ENCODE measurements at regions not wholly inside any gene's neighbourhood (a gene's known extent, or its start where the extent isn't known, plus 50 kb on each side); places are given as distances from the start of the nearest gene placed in this dataset.

DNA sequence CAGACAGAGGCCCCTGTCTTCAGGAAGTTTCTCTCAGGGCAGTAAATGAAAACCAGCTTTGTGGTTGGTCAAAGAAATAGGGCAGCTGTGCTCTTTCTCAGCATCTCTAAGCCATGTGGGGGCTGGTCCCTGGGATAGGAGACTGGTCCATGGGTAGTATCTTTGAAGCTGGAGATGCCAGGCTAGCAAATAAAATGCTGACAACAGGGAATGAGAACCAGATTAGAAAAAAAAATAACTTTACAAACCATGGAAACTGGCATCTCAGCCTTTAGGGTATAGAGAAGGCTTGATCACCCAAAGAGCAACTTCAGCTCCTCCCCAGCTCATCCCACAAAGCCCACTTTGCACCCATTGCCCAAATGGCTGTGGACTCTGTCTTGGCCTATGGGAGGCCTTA, 138.1 kb downstream of the TTC32 start:
- Mint-ChIP-seq H3K36me3 (ENCODE audit: low read depth) (no peaks in the 10 kb centered on the region), H3K27ac (no peak overlapping the region), H3K9me3 (no peaks in the 10 kb centered on the region), H3K4me3 (ENCODE audit: low read depth) (no peak overlapping the region), H3K4me1 (ENCODE audit: low read depth) (no peaks in the 10 kb centered on the region), H3K27me3 (ENCODE audit: low read depth) (peaks cover 6% of the 10 kb centered on the region)
- no peak for DNase-seq (ENCODE audit: low spot score)
- intact Hi-C loops (cut with micrococcal nuclease), result no loop called here

DNA sequence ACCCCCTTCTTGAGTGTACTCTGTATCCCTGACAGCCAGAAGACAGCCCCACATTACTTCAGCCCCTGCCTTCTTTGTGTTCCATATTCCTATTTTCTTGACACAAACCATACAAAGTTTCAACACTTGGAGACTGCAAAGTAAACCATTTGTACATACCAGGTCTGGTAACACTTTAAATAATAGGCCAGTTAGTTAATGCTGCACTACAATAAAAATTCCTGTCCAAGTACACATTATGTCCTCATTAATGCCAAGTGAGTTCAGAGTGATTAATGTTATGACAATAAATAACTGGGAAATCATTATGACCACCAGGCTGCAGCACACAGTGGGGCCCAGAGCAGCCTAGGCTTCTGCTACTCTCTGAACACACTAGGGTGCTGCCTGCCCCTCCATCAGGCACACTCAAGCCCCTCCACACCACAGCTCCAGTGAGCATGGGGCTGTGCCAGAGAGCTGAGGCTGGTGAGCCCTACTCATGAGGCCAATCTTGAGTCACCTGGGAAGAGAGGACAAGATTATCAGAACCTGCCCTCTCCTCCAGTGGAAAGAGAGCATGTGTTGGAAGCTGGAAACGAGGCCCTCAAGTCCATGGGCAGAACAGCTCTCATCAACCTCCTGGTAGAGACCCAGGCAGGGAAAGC, 138.7 kb downstream of the TTC32 start:
- no peak for DNase-seq (ENCODE audit: low spot score)
- intact Hi-C loops (cut with micrococcal nuclease), result no loop called here

DNA sequence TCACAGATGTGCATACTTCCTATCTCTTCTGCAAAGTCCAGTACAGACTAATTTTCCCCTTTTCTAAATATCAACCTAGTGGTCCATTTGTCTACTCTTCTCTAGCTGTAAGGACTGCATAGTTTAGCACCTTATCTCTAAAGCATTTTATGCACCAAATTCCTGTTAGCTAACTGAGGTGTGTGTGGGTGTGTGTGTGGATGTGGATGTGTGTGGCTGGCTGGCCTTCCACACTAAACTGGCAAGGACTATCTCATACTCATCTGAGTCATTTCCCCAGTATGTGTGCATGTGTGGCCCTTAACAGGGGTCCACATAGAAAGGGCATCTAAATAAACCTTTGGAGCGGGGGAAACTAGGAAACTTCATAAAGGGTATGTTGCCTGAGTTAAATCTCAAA, 139.6 kb downstream of the TTC32 start:
- no peaks in the 10 kb centered on the region for H3K27me3 Mint-ChIP-seq (ENCODE audit: low read depth)
- no peak overlapping the region for H3K4me3 Mint-ChIP-seq (ENCODE audit: low read depth)
- intact Hi-C loops (cut with micrococcal nuclease), result no loop called here
- H3K4me1 Mint-ChIP-seq (ENCODE audit: low read depth), result no peaks in the 10 kb centered on the region
- DNase-seq (ENCODE audit: low spot score), result no peak
- H3K36me3 Mint-ChIP-seq (ENCODE audit: low read depth), result no peaks in the 10 kb centered on the region
- H3K9me3 Mint-ChIP-seq, result no peaks in the 10 kb centered on the region
- H3K27ac Mint-ChIP-seq, result no peak overlapping the region

More for the DNA sequence above, 138.7 kb downstream of the TTC32 start:
- Mint-ChIP-seq H3K9me3 (no peaks in the 10 kb centered on the region), H3K27me3 (ENCODE audit: low read depth) (peaks cover 6% of the 10 kb centered on the region), H3K36me3 (ENCODE audit: low read depth) (no peaks in the 10 kb centered on the region), H3K4me1 (ENCODE audit: low read depth) (no peaks in the 10 kb centered on the region), H3K27ac (no peak overlapping the region), H3K4me3 (ENCODE audit: low read depth) (no peak overlapping the region)

DNA sequence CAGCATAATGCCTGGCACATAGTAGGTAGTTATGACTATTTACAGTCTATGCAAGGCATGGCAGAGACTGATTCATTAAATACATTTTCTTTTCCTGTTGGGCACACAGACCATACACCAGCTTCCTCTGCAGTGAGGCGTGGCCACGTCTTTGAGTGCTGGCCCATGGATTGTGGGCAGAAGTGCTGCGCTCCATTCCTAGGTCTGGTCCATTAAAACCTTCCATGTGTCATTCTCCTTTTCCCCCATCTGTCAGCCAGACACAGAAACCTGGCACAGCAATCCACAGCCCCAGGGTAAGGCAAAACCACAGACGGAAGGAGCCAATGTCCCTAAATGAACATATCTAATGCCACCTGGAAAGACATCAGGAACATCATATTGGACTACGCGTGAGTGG, 141.9 kb downstream of the TTC32 start:
- intact Hi-C loops (cut with micrococcal nuclease), result no loop called here
- H3K27ac Mint-ChIP-seq, result no peak overlapping the region
- H3K27me3 Mint-ChIP-seq (ENCODE audit: low read depth), result no peaks in the 10 kb centered on the region

DNA sequence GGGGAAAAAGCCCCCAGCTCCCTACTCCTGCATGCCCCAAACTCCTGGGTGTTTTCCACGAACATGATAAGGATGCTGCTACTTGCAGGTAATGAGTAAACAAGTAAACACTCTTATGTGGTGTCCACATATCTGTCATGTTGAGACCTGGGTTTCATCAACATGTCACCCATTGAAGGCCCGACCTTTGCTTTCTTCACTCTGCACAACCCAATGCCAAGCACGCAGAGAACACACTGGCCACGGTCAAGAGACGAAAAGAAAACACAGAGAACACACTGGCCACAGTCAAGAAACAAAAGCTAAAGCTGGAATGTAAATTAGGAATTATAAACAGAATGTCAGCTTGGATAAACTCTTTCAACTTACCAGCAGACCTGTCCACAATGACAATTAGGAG, 143.1 kb downstream of the TTC32 start:
- intact Hi-C loops (cut with micrococcal nuclease), result no loop called here
- Mint-ChIP-seq H3K27ac (no peak overlapping the region), H3K27me3 (ENCODE audit: low read depth) (no peaks in the 10 kb centered on the region), H3K4me3 (ENCODE audit: low read depth) (no peak overlapping the region), H3K4me1 (ENCODE audit: low read depth) (no peaks in the 10 kb centered on the region), H3K9me3 (no peaks in the 10 kb centered on the region), H3K36me3 (ENCODE audit: low read depth) (no peaks in the 10 kb centered on the region)
- no peak for DNase-seq (ENCODE audit: low spot score)

More for the DNA sequence above, 141.9 kb downstream of the TTC32 start:
- H3K36me3 Mint-ChIP-seq (ENCODE audit: low read depth), result no peaks in the 10 kb centered on the region
- H3K4me1 Mint-ChIP-seq (ENCODE audit: low read depth), result no peaks in the 10 kb centered on the region
- H3K9me3 Mint-ChIP-seq, result no peaks in the 10 kb centered on the region
- H3K4me3 Mint-ChIP-seq (ENCODE audit: low read depth), result no peak overlapping the region
- no peak for DNase-seq (ENCODE audit: low spot score)

DNA sequence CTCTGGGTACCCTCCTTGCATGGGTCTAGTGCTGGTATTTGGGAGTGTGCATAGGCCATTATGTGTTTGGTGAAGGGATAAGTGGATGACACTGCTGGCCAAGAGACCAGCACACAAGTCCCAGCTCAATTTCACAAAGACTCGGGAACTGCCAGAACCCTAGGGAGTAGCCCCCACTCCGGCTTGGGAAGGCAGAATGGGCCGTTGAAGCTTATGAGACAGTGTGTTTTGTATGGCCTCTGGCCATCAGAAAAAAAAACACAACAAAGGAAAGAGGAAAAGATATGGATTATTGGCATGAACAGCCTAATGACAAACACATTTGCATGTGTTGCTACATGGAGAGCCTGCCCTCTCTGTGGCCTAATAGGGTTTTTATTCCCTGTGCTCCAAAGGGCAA, 144.2 kb downstream of the TTC32 start:
- H3K27ac Mint-ChIP-seq, result no peak overlapping the region
- H3K9me3 Mint-ChIP-seq, result no peaks in the 10 kb centered on the region
- H3K27me3 Mint-ChIP-seq (ENCODE audit: low read depth), result peaks cover 1% of the 10 kb centered on the region
- no peaks in the 10 kb centered on the region for H3K36me3 Mint-ChIP-seq (ENCODE audit: low read depth)
- no peaks in the 10 kb centered on the region for H3K4me1 Mint-ChIP-seq (ENCODE audit: low read depth)
- intact Hi-C loops (cut with micrococcal nuclease), result no loop called here
- no peak for DNase-seq (ENCODE audit: low spot score)
- no peak overlapping the region for H3K4me3 Mint-ChIP-seq (ENCODE audit: low read depth)

DNA sequence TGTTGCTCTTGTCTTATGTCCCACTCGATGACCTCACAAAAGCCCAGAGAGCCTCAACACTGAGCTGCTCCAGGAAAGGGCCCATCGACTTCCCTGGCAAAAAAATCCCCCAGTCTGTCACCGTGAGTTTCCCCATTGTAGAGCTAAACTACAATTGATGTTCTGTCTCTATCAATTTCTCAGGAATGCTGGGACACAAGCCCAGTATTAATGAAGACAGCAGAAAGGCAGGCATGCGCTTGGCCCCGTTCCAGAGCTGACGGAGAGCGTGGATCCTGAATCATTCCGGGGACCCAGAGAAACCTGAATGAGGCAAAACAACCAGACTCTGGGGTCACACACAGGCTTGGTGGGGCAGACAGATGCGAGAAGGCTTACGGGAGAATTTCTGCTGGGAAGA, 146.9 kb downstream of the TTC32 start:
- Mint-ChIP-seq H3K4me1 (ENCODE audit: low read depth) (no peaks in the 10 kb centered on the region), H3K27ac (no peak overlapping the region)
- no peak for DNase-seq (ENCODE audit: low spot score)

DNA sequence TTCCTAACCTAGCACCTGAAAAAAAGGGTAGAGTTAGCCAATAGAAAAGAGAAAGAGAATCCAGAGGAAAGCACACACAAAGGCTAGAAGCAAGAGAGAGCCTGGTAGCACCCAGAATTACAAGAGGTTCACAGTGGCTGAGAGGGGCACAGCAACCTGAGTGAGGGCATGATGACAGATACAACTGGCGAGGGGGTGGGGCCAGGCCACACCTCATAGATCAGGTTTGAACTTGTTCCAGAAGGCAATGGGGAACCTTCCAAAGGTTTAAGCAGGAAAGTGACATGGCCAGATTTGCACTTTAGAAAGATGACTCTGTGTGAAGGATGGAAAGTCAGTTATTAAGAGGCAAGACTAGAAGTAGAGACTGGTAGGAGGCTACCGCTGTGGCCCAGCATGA, 148.0 kb downstream of the TTC32 start:
- Mint-ChIP-seq H3K27ac (no peak overlapping the region), H3K4me3 (ENCODE audit: low read depth) (no peak overlapping the region), H3K4me1 (ENCODE audit: low read depth) (no peaks in the 10 kb centered on the region), H3K27me3 (ENCODE audit: low read depth) (peaks cover 1% of the 10 kb centered on the region), H3K36me3 (ENCODE audit: low read depth) (no peaks in the 10 kb centered on the region), H3K9me3 (no peaks in the 10 kb centered on the region)
- DNase-seq (ENCODE audit: low spot score), result no peak
- intact Hi-C loops (cut with micrococcal nuclease), result no loop called here

More for the DNA sequence above, 146.9 kb downstream of the TTC32 start:
- H3K36me3 Mint-ChIP-seq (ENCODE audit: low read depth), result no peaks in the 10 kb centered on the region
- intact Hi-C loops (cut with micrococcal nuclease), result no loop called here
- no peak overlapping the region for H3K4me3 Mint-ChIP-seq (ENCODE audit: low read depth)
- no peaks in the 10 kb centered on the region for H3K9me3 Mint-ChIP-seq
- peaks cover 1% of the 10 kb centered on the region for H3K27me3 Mint-ChIP-seq (ENCODE audit: low read depth)

DNA sequence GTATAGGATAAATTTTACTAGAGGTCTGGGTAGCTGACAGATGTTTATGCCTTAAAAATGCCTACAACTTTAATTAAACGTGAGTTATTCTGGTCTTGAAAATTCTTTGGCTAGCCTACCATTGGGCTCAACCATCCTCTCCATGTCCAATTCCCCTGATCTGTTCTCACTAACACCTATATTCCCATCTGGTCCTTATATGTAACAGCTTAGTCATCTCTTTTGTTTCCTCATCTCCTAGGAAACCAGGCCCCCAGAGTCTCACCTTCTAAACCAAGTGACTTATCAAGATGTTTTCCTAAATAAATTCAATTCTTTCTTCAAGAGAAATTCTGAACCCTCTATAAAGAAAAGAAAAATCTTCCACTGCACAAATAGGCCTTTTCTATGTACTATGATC, 148.5 kb downstream of the TTC32 start:
- no peaks in the 10 kb centered on the region for H3K9me3 Mint-ChIP-seq
- no peak overlapping the region for H3K4me3 Mint-ChIP-seq (ENCODE audit: low read depth)
- peaks cover 1% of the 10 kb centered on the region for H3K27me3 Mint-ChIP-seq (ENCODE audit: low read depth)
- DNase-seq (ENCODE audit: low spot score), result no peak
- H3K27ac Mint-ChIP-seq, result no peak overlapping the region
- intact Hi-C loops (cut with micrococcal nuclease), result no loop called here
- H3K4me1 Mint-ChIP-seq (ENCODE audit: low read depth), result no peaks in the 10 kb centered on the region
- H3K36me3 Mint-ChIP-seq (ENCODE audit: low read depth), result no peaks in the 10 kb centered on the region

DNA sequence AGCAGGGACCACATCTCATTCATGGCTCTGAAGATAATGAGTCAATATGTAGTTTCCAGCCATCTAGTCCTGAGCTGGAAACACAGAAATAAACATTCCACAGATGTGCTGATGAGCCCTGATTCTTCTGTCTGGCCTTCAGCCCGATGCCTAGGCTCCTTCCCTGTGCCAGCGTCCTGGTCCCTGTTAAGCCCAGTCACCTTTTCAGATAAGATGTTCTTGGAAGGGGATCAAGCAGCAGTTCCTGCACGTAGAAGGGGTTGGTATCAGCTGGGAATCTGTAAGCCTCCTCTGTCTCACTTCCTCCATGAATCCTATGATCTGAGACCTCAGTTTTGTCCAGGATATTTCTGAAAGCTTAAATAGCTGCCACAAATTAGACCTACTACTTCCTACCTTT, 149.3 kb downstream of the TTC32 start:
- intact Hi-C loops (cut with micrococcal nuclease), result no loop called here
- H3K4me1 Mint-ChIP-seq (ENCODE audit: low read depth), result no peaks in the 10 kb centered on the region
- DNase-seq (ENCODE audit: low spot score), result no peak
- H3K4me3 Mint-ChIP-seq (ENCODE audit: low read depth), result no peak overlapping the region
- H3K27ac Mint-ChIP-seq, result no peak overlapping the region
- H3K9me3 Mint-ChIP-seq, result no peaks in the 10 kb centered on the region
- peaks cover 1% of the 10 kb centered on the region for H3K27me3 Mint-ChIP-seq (ENCODE audit: low read depth)
- H3K36me3 Mint-ChIP-seq (ENCODE audit: low read depth), result no peaks in the 10 kb centered on the region

DNA sequence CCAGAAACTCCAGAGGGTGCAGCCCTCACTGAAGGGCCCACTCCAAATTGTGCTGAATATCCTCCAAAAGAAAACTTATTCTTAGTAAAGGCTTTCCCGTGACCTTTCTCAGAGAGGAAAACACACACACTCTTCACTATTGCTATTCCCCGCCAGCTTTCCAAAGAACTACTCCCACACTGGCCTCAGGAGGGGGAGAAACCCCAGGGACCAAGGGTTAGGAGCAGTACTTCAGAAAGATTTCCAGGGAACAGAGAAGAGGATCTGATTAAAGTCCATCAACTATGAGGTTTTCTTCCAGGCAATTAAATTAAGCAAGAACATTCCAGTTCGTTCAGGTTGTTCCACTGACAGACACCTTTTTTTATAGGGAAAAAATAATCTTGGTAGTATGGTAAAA, 150.2 kb downstream of the TTC32 start:
- Mint-ChIP-seq H3K27ac (no peak overlapping the region), H3K4me1 (ENCODE audit: low read depth) (no peaks in the 10 kb centered on the region), H3K36me3 (ENCODE audit: low read depth) (no peaks in the 10 kb centered on the region), H3K27me3 (ENCODE audit: low read depth) (peaks cover 1% of the 10 kb centered on the region), H3K4me3 (ENCODE audit: low read depth) (no peak overlapping the region), H3K9me3 (no peaks in the 10 kb centered on the region)
- intact Hi-C loops (cut with micrococcal nuclease), result no loop called here
- DNase-seq (ENCODE audit: low spot score), result no peak

DNA sequence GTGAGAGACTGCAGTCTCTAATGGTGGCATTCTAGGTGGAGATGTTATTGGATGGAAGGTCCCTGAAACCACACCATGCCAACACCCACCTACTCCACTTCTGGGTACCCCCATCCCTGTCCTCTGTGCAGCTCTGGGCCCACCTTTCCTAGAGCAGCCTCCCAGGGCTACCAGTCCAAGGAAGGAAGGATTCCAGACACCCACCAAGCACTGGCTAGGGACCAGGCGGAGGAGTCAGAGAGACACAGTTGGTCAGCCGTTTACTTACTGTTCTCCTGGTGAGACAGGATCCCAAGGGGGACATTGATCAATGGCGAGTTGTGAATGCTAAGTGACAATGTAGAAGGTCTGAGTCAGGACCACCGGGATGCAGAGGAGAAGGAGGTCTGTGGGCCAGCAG, 151.6 kb downstream of the TTC32 start:
- no peaks in the 10 kb centered on the region for H3K9me3 Mint-ChIP-seq
- H3K4me3 Mint-ChIP-seq (ENCODE audit: low read depth), result no peak overlapping the region
- DNase-seq (ENCODE audit: low spot score), result no peak
- peaks cover 1% of the 10 kb centered on the region for H3K27me3 Mint-ChIP-seq (ENCODE audit: low read depth)
- H3K36me3 Mint-ChIP-seq (ENCODE audit: low read depth), result no peaks in the 10 kb centered on the region
- no peak overlapping the region for H3K27ac Mint-ChIP-seq
- intact Hi-C loops (cut with micrococcal nuclease), result no loop called here
- no peaks in the 10 kb centered on the region for H3K4me1 Mint-ChIP-seq (ENCODE audit: low read depth)

DNA sequence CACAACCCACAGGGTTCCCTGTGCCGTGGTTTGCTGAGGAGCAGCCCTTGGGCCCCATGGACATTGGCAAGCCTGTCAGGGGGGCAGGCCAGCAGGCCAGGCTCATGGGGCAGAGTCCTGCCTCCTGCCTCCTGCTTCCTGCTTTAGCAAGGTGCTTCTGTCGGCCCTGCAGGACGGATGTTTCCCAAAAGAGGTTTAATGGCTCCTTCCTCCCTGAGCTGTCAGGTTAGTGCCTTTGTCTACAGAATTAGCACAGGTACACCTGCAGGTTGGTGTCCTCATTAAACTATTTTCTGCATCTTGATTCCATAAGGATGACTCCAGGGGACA, 152.3 kb downstream of the TTC32 start:
- DNase-seq (ENCODE audit: low spot score), result no peak
- Mint-ChIP-seq H3K4me1 (ENCODE audit: low read depth) (no peaks in the 10 kb centered on the region), H3K4me3 (ENCODE audit: low read depth) (no peak overlapping the region), H3K27ac (no peak overlapping the region), H3K9me3 (no peaks in the 10 kb centered on the region), H3K27me3 (ENCODE audit: low read depth) (peaks cover 1% of the 10 kb centered on the region), H3K36me3 (ENCODE audit: low read depth) (no peaks in the 10 kb centered on the region)
- intact Hi-C loops (cut with micrococcal nuclease), result no loop called here

Data from activated T-helper 2 cell treated with anti-CD3 and anti-CD28 coated beads, Interferon-gamma antibody, Interleukin-2, Interleukin-4, amounts not matched to agents 10 μg/mL and 5 μg/mL and 100 μg/mL, durations not matched to agents 14 hours and 24 hours and 36 hours (primary cell).